ENCODE measurements at regions not wholly inside any gene's neighbourhood (a gene's known extent, or its start where the extent isn't known, plus 50 kb on each side); places are given as distances from the start of the nearest gene placed in this dataset.

DNA sequence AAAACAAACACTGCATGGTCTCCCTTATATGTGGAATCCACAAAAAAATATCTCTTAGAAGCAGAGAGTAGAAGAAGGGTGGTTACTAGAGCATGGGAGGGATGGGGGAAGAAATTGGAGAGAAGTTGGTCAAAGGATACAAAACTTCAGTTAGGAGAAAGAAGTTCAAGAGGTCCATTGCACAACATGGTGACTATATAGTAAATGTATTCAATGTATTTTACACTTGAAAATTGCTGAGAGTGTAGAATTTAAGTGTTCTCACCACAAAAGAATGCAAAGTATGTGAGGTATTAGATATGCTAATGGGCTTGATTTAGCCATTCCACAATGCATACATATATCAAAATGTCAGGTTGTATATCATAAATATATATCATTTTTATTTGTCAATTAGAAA is 232.0 kb upstream of the CELF2 start:
- TF ChIP-seq CTCF (IDR thresholded peaks at IDR 0.05) (no peak), EZH2 (IDR thresholded peaks at IDR 0.05) (no peak), EZH2phosphoT487 (IDR thresholded peaks at IDR 0.05) (no peak)

All from neural progenitor cell (in vitro differentiated cells).